Ectodermal cell (in vitro differentiated cells): ENCODE measurements at regions not wholly inside any gene's neighbourhood (a gene's known extent, or its start where the extent isn't known, plus 50 kb on each side); places are given as distances from the start of the nearest gene placed in this dataset.
"Not testable (repeated sequence)": the region's sequence is repeated elsewhere in the genome, so short reads cannot be mapped to it uniquely, and the experiment has no call there.

Experiments
- H3K27ac ChIP-seq: 2 replicates; pipeline ENCODE4 v1.7.0; 2013; ENCODE audit warnings: mild to moderate bottlenecking, low read depth, low read length; ENCODE audit not compliant: insufficient read depth, poor library complexity, severe bottlenecking
- H3K27me3 ChIP-seq: 2 replicates; pipeline ENCODE4 v1.7.0; 2013; ENCODE audit warnings: mild to moderate bottlenecking, low read length; ENCODE audit not compliant: insufficient read depth, control insufficient read depth, poor library complexity, severe bottlenecking
- H3K36me3 ChIP-seq: one replicate; pipeline ENCODE4 v1.7.0; 2013; ENCODE audit warnings: low read length; ENCODE audit not compliant: control insufficient read depth, insufficient read depth
- H3K4me1 ChIP-seq: one replicate; pipeline ENCODE4 v1.7.0; 2013; ENCODE audit warnings: low read length; ENCODE audit not compliant: control insufficient read depth, insufficient read depth
- H3K4me3 ChIP-seq: 2 replicates; pipeline ENCODE4 v1.7.0; 2013; ENCODE audit warnings: low read depth, low read length, control low read depth; ENCODE audit not compliant: insufficient read depth
- H3K9me3 ChIP-seq: 2 replicates; pipeline ENCODE4 v1.7.0; 2013; ENCODE audit warnings: mild to moderate bottlenecking, low read length, moderate library complexity; ENCODE audit not compliant: control insufficient read depth
- WGBS, 2 experiments: methylation state at CpG; one replicate each; pipeline ENCODE4 v1.1.7; 2013; ENCODE audit warnings: missing lambda C conversion rate in 2 of 2; 5-methylcytosine and 5-hydroxymethylcytosine counted together

DNA sequence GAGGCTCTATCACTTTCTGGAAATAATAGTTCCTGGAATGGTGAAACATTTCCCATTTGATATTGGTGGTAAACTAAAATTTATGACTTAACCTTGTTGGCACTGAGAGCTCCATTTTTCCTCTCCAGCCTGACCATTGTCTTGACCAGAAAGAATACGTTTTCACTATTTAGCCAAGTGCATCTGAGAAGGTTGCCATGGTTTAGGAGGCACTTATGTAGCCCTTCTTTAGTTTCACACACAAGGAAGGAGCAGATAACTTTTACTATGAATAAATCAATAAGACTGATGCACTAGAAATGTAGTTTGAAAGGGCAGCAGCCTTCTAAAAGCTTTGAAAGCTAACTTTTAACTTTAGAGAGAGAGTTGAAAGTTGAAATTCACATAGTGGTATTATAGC is 1045.5 kb upstream of the CDH6 start:
- Histone ChIP-seq H3K36me3 (no peaks in the 10 kb centered on the region), H3K27ac (no peak overlapping the region), H3K27me3 (no peaks in the 10 kb centered on the region), H3K4me3 (no peak overlapping the region), H3K9me3 (no peaks in the 10 kb centered on the region), H3K4me1 (no peaks in the 10 kb centered on the region)
- WGBS, 2 experiments: 82 to 95% methylated on average over 1 of the region's 1 CpG

DNA sequence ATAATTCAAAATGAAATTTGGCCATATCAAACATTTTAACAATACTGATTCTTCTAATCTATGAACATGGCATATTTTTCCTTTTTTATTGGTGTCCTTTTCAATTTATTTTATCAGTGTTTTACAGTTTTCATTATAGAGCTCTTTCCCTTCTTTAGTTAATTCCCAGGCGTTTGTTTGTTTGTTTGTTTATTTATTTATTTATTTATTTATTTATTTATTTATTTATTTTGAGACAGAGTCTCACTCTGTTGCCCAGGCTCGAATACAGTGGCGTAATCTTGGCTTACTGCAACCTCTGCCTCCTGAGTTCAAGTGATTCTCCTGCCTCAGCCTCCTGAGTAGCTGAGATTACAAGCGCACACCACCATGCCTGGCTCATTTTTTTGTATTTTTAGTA is 1049.4 kb upstream of the CDH6 start:
- H3K4me1 ChIP-seq, H3K36me3 ChIP-seq, H3K4me3 ChIP-seq, H3K27ac ChIP-seq, H3K9me3 ChIP-seq, H3K27me3 ChIP-seq: not testable (repeated sequence)
- WGBS, 2 experiments: 91 to 97% methylated on average over 3 of the region's 4 CpGs

DNA sequence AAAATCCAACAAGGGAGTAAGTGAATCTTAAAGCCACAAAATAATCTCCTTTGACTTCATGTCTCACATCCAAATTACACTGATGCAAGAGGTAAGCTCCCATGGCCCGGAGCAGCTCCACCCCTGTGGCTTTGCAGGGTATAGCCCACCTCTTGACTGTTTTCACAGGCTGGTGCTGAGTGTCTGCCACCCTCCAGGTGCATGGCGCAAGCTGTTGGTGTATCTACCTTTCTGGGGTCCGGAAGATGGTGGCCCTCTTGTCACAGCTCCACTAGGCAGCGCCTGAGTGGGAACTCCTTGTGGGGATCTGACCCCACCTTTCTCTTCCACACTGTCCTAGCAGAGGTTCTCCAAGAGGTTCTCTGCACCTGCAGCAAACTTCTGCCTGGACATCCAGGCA is 1051.1 kb upstream of the CDH6 start:
- Histone ChIP-seq H3K27ac (no peak overlapping the region), H3K27me3 (no peaks in the 10 kb centered on the region), H3K36me3 (no peaks in the 10 kb centered on the region), H3K9me3 (no peaks in the 10 kb centered on the region), H3K4me3 (no peak overlapping the region), H3K4me1 (no peaks in the 10 kb centered on the region)
- 83 to 84% methylated on average over 4 of the region's 4 CpGs for WGBS, 2 experiments

DNA sequence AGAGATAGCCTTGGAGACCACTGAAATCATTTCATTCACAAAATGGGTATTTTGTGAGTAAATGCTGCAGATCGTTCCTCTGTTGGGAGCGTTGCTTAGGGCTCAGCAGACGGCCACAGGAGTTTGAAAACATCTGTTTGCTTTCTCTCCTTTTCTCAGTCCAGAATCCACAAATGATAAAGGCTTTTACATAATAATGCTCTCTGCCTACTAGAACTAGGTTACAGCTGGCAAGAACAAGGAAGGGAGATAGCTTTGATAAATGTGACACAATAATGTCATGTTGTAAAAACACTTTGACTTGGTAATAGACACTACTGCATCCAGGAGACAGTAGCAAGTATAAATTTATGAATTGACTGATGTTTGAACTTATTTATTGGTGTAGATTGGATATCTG is 1072.4 kb upstream of the CDH6 start:
- no peaks in the 10 kb centered on the region for H3K36me3 ChIP-seq
- WGBS, 2 experiments: 56 to 80% methylated on average over 3 of the region's 3 CpGs
- H3K9me3 ChIP-seq: no peaks in the 10 kb centered on the region
- no peaks in the 10 kb centered on the region for H3K4me1 ChIP-seq
- no peak overlapping the region for H3K27ac ChIP-seq
- H3K27me3 ChIP-seq: no peaks in the 10 kb centered on the region
- no peak overlapping the region for H3K4me3 ChIP-seq

DNA sequence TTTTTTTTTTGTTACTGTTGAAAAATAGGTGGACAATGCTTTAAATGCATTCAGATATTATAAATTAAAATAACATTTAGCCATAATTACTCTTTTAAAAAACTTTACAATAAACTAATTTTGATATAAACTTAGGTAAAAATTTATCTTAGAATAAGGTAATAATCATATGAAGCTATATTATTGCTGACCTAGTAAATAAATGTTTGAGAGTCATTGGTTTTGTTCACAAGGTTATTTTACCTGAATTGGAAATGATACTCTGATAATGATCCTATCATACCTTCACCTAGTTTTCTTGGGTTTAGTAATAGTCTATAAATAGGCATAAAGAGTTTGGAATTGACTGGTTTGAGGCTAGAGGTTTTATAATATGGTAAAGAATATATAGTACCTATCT is 1076.4 kb upstream of the CDH6 start:
- Histone ChIP-seq H3K4me3 (no peak overlapping the region), H3K27me3 (no peaks in the 10 kb centered on the region)

DNA sequence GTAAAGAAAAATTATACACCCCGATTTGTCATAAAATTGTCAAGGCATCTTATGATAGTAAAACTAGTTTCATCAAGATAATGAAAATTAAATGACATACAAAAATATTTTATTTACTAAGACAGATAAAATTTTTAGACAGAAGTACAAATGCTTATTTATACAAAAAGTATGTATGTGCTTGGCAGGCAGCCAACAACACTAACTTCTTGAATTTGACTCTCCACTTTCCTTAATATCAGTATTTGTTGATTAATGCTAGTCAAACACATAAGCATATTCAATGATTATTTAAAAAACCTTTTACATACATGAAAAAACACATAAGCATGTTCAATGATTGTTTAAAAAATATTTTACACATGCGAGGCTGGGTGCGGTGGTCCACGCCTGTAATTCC is 1079.9 kb upstream of the CDH6 start:
- no peaks in the 10 kb centered on the region for H3K9me3 ChIP-seq
- no peaks in the 10 kb centered on the region for H3K4me1 ChIP-seq
- H3K27ac ChIP-seq: no peak overlapping the region
- H3K36me3 ChIP-seq: no peaks in the 10 kb centered on the region
- no peaks in the 10 kb centered on the region for H3K27me3 ChIP-seq
- 88 to 93% methylated on average over 3 of the region's 4 CpGs for WGBS, 2 experiments
- no peak overlapping the region for H3K4me3 ChIP-seq

More for the DNA sequence above, 1076.4 kb upstream of the CDH6 start:
- no peaks in the 10 kb centered on the region for H3K9me3 ChIP-seq
- H3K36me3 ChIP-seq: no peaks in the 10 kb centered on the region
- no peaks in the 10 kb centered on the region for H3K4me1 ChIP-seq
- no peak overlapping the region for H3K27ac ChIP-seq

DNA sequence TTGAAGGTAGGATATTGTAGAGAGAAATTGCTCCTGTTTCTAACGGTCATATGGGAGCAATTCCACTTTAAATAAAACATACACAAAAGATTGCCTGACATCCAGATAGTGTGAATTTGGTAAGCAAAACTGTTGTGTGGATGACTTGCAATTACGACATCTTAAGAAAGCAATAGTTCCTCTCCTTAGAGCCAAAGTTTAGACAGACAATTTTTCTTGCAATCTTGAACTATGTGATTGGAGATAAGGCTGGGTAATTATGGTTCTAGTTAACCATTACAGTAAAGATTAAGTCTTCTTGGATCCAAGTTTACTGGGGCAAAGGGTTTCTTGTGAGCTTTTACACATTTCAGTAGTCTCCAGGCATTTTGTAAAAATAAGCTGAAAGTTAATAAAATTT is 1080.6 kb upstream of the CDH6 start:
- 74 to 80% methylated on average over 2 of the region's 2 CpGs for WGBS, 2 experiments
- Histone ChIP-seq H3K9me3 (no peaks in the 10 kb centered on the region), H3K4me1 (no peaks in the 10 kb centered on the region), H3K27ac (no peak overlapping the region), H3K36me3 (no peaks in the 10 kb centered on the region), H3K27me3 (no peaks in the 10 kb centered on the region), H3K4me3 (no peak overlapping the region)

DNA sequence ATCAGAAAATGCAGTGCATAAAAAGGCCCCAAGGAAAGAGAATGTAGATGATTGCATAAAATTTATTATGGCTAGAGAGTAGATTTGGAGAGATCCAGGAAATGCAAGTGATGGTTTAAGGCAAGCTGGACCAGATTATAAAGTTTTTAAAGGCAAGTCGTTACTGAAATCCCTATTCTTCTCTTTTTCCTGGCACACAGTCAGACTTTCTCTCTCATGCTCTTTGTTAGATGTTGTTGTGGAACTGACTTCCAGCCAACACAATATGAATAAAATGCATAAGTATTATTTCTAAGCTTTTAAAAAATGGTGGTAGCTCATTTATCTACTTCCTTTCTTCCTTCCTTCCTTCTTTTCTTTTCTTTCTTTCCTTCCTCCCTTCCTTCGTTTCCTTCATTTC is 1085.4 kb upstream of the CDH6 start:
- Histone ChIP-seq H3K27ac (no peak overlapping the region), H3K36me3 (no peaks in the 10 kb centered on the region), H3K27me3 (no peaks in the 10 kb centered on the region), H3K4me1 (no peaks in the 10 kb centered on the region), H3K9me3 (no peaks in the 10 kb centered on the region), H3K4me3 (no peak overlapping the region)
- 87 to 100% methylated on average over 1 to 2 of the region's 2 CpGs for WGBS, 2 experiments

DNA sequence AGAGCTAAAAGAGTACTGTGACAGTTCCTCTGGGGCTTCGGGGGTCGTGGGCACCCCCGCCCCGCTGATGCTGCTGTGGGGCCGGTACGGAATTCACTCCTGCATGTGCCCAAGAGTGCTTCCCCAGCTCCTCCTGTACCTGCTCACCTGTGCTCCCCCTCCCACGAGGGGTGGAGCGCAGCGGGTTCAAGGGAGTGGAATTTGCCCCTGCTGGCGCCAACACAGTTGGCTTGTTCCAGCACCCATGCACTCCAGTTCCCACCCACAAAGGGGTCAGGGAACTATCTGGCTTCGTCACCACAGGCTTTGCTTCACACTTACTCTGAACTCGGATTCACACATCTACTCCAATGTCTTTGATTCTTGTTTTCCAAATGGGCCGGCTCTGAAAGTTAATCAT is 1086.9 kb upstream of the CDH6 start:
- no peak overlapping the region for H3K4me3 ChIP-seq
- H3K27me3 ChIP-seq: no peaks in the 10 kb centered on the region
- H3K27ac ChIP-seq: no peak overlapping the region
- 89 to 92% methylated on average over 13 of the region's 13 CpGs for WGBS, 2 experiments
- no peaks in the 10 kb centered on the region for H3K4me1 ChIP-seq
- no peaks in the 10 kb centered on the region for H3K9me3 ChIP-seq
- no peaks in the 10 kb centered on the region for H3K36me3 ChIP-seq

DNA sequence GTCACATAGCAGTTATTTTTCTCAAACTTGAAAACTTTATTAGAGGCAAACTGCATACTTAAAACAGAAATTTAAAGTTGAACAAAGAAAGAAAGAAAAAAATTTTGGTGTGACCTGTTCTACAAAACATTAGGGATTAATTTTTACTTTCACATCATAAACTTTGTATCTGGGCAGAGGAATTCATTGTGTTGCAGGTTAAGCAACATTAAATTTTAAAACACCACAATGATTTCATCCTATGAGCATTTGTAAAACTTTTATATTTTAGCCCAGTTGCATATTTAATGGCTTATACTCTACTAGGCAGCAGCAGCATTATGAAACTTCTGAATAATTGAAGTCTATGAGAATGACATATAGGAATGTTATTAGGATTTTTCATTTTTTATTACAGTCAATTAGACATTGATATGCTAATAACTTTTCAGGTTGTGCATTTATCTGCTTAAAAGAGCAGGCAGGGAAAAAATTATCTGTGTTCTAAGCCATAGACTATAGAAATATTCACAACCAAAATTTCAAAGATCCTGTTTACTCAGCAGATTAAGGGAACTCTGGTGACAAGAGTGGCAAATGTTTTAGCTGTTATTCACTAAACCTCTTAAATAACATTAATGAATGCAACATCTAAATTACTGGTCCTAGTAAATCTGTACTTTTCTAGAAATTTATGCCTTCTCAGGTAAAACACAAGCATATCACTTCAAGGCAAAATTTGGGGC is 1088.5 kb upstream of the CDH6 start:
- Histone ChIP-seq H3K27ac (no peak overlapping the region), H3K9me3 (no peaks in the 10 kb centered on the region), H3K27me3 (no peaks in the 10 kb centered on the region), H3K36me3 (no peaks in the 10 kb centered on the region), H3K4me3 (no peak overlapping the region), H3K4me1 (no peaks in the 10 kb centered on the region)
